GM23338 (cell line): ENCODE measurements at regions not wholly inside any gene's neighbourhood (a gene's known extent, or its start where the extent isn't known, plus 50 kb on each side); places are given as distances from the start of the nearest gene placed in this dataset.

Experiments used
- ATAC-seq: fragments of 200-7000 bp; cut with Tn5 transposase; 3 replicates; pipeline ENCODE4 v1.9.1; 2020
- DNase-seq: peaks from one replicate; pipeline ENCODE4 v3.0.0-alpha.2; 2015; ENCODE audit warnings: low spot score
- H2AFZ ChIP-seq: fragments of 200-600 bp; sonication (generic); 2 replicates; pipeline ENCODE4 v1.8.0; 2016; ENCODE audit warnings: antibody characterized with exemption, mild to moderate bottlenecking, moderate library complexity
- H3F3A ChIP-seq: fragments of 200-600 bp; sonication (generic); replicated peaks from 2 replicates; pipeline ENCODE4 v1.8.0; 2017; ENCODE audit warnings: antibody characterized with exemption, mixed run types, low read depth
- H3K27ac ChIP-seq: fragments of 200-600 bp; sonication (generic); 2 replicates; pipeline ENCODE4 v1.6.1; 2016; ENCODE audit warnings: low read depth
- H3K27me3 ChIP-seq: fragments of 200-600 bp; sonication (generic); 2 replicates; pipeline ENCODE4 v1.8.0; 2016; ENCODE audit warnings: mild to moderate bottlenecking, mixed run types, moderate library complexity; ENCODE audit not compliant: insufficient read depth
- H3K36me3 ChIP-seq: fragments of 200-600 bp; sonication (generic); 2 replicates; pipeline ENCODE4 v1.8.0; 2016; ENCODE audit warnings: mild to moderate bottlenecking; ENCODE audit not compliant: insufficient read depth
- H3K4me1 ChIP-seq: fragments of 200-600 bp; sonication (generic); 2 replicates; pipeline ENCODE4 v1.8.0; 2016; ENCODE audit warnings: mild to moderate bottlenecking, moderate library complexity; ENCODE audit not compliant: insufficient read depth
- H3K4me2 ChIP-seq: fragments of 200-600 bp; sonication (generic); 2 replicates; pipeline ENCODE4 v1.7.1; 2017; ENCODE audit warnings: mixed run types
- H3K4me3 ChIP-seq: fragments of 200-600 bp; sonication (generic); 2 replicates; pipeline ENCODE4 v1.6.1; 2016; ENCODE audit warnings: mixed run types
- H3K79me2 ChIP-seq: fragments of 200-600 bp; sonication (generic); replicated peaks from 2 replicates; pipeline ENCODE4 v1.8.0; 2017; ENCODE audit warnings: mild to moderate bottlenecking; ENCODE audit not compliant: insufficient read depth
- H3K9me2 ChIP-seq: fragments of 200-600 bp; sonication (generic); 2 replicates; pipeline ENCODE4 v1.8.0; 2017; ENCODE audit not compliant: insufficient read depth
- H4K20me1 ChIP-seq: fragments of 200-600 bp; sonication (generic); replicated peaks from 2 replicates; pipeline ENCODE4 v1.8.0; 2017; ENCODE audit warnings: mild to moderate bottlenecking; ENCODE audit not compliant: insufficient read depth
- H3K27ac Mint-ChIP-seq: 2 replicates; pipeline ENCODE4 v1.8.0; 2020; ENCODE audit warnings: inconsistent platforms, mild to moderate bottlenecking, moderate library complexity, mixed read lengths
- H3K27me3 Mint-ChIP-seq: 3 replicates; pipeline ENCODE4 v1.8.0; 2022; ENCODE audit warnings: low read depth, mild to moderate bottlenecking, moderate library complexity, mixed read lengths, inconsistent platforms; ENCODE audit not compliant: insufficient read depth, poor library complexity
- H3K36me3 Mint-ChIP-seq: 3 replicates; pipeline ENCODE4 v1.8.0; 2021; ENCODE audit warnings: low read depth, mild to moderate bottlenecking, inconsistent platforms, moderate library complexity, mixed read lengths
- H3K4me1 Mint-ChIP-seq: 3 replicates; pipeline ENCODE4 v1.8.0; 2020; ENCODE audit warnings: mild to moderate bottlenecking, inconsistent platforms, mixed read lengths
- H3K4me3 Mint-ChIP-seq: 3 replicates; pipeline ENCODE4 v1.8.0; 2021; ENCODE audit warnings: moderate library complexity, mild to moderate bottlenecking, inconsistent platforms, mixed read lengths
- H3K9me3 Mint-ChIP-seq: 3 replicates; pipeline ENCODE4 v1.8.0; 2020; ENCODE audit warnings: moderate library complexity, mild to moderate bottlenecking, inconsistent platforms, mixed read lengths
- CTCF ChIP-seq, 2 experiments: fragments of 200-600 bp in 1 of 2; sonication (generic) in 1 of 2; conservative IDR thresholded peaks; 2 replicates each; pipeline versions ENCODE4 v1.5.1 to v1.6.1; 2016 to 2017; ENCODE audit warnings: antibody characterized with exemption in 2 of 2, low read depth in 2 of 2, mild to moderate bottlenecking in 2 of 2, moderate library complexity in 1 of 2
- ETS1 ChIP-seq: IDR thresholded peaks from 2 replicates; pipeline ENCODE4 v1.6.1; 2016; ENCODE audit warnings: antibody characterized with exemption
- EZH2 ChIP-seq: fragments of 200-600 bp; sonication (generic); IDR thresholded peaks from one replicate; pipeline ENCODE4 v1.8.0; 2017; ENCODE audit warnings: antibody characterized with exemption, mild to moderate bottlenecking, low read depth; ENCODE audit not compliant: unreplicated experiment
- JUNB ChIP-seq: IDR thresholded peaks from one replicate; pipeline ENCODE4 v1.6.1; 2016; ENCODE audit warnings: antibody characterized with exemption; ENCODE audit not compliant: unreplicated experiment
- NANOG ChIP-seq: IDR thresholded peaks from 2 replicates; pipeline ENCODE4 v1.6.1; 2016; ENCODE audit warnings: antibody characterized with exemption, borderline replicate concordance
- POLR2AphosphoS5 ChIP-seq: IDR thresholded peaks from 2 replicates; pipeline ENCODE4 v1.6.1; 2016; ENCODE audit warnings: antibody characterized with exemption, low read depth
- REST ChIP-seq: IDR thresholded peaks from one replicate; pipeline ENCODE4 v1.6.1; 2018; ENCODE audit warnings: antibody characterized with exemption; ENCODE audit not compliant: unreplicated experiment
- STAT1 ChIP-seq: IDR thresholded peaks from one replicate; pipeline ENCODE4 v1.6.1; 2016; ENCODE audit warnings: antibody characterized with exemption; ENCODE audit not compliant: unreplicated experiment
- ZNF114 ChIP-seq: fragments of 250-450 bp; sonication (Bioruptor Pico); IDR thresholded peaks from 2 replicates; pipeline ENCODE4 v1.5.0; 2020; ENCODE audit warnings: mild to moderate bottlenecking, moderate library complexity

- Histone ChIP-seq H3K36me3 (no peaks in the 10 kb centered on the region), H3K4me2 (no peak overlapping the region), H3K27me3 (no peaks in the 10 kb centered on the region), H3K9me2 (peaks cover 15% of the 10 kb centered on the region; the same call in 1 of the 2 replicates), H3F3A (no peaks in the 10 kb centered on the region), H3K4me1 (no peaks in the 10 kb centered on the region), H3K27ac (no peak overlapping the region), H3K4me3 (no peak overlapping the region), H3K79me2 (no peaks in the 10 kb centered on the region), H2AFZ (no peak overlapping the region), H4K20me1 (no peaks in the 10 kb centered on the region)
- ATAC-seq, result no peak
- no peaks in the 10 kb centered on the region for H3K36me3 Mint-ChIP-seq
- no peak overlapping the region for H3K27ac Mint-ChIP-seq
- H3K4me3 Mint-ChIP-seq, result no peak overlapping the region
- TF ChIP-seq JUNB, result no peak
- TF ChIP-seq STAT1, result no peak
- no peak for TF ChIP-seq EZH2
- H3K4me1 Mint-ChIP-seq, result no peaks in the 10 kb centered on the region
- H3K27me3 Mint-ChIP-seq, result no peaks in the 10 kb centered on the region
- DNase-seq, result no peak
- no peaks in the 10 kb centered on the region; the same call in 2 of the 3 replicates for H3K9me3 Mint-ChIP-seq
Measured at GRCh38 chr2:220175967-220176366, 548.5 kb downstream of the SLC4A3 start.

DNA sequence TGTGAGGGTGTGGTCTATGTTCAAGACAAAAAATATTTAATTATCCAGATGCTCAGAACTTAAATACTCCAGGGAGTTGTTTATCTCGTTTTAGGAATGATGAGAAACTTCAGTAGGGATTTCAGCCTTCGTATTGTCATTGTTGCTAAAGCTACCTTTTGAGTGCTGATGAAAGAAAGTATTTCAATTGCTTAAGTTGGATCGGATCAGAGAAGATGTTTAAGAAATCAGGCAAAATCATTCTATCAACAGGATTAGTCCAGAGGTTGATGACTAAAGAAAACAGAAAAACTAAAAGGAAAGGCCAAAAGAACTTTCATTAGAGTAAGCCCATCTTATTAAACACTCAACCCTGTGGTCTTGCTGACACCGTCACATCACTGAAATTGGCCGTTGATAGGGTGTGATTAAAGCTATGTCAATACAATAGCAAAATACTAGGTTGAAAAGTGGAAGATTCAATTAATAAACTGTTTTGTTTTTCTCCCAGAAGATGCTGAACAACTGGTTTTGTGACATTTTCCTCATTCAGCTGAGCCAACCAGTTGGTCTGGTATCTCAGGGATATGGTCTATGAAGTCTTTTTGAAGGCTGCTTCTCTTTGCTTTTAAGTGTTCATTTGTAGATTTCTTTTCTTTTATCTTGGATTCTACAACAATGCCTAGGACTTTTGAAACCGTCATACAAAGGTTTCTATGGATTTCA is 551.7 kb downstream of the SLC4A3 start:
- Mint-ChIP-seq H3K27ac (no peak overlapping the region), H3K9me3 (no peaks in the 10 kb centered on the region; the same call in 2 of the 3 replicates), H3K4me1 (no peaks in the 10 kb centered on the region), H3K36me3 (no peaks in the 10 kb centered on the region), H3K4me3 (no peak overlapping the region), H3K27me3 (peaks cover 4% of the 10 kb centered on the region)
- Histone ChIP-seq H3K4me2 (no peak overlapping the region), H2AFZ (no peak overlapping the region), H3F3A (no peaks in the 10 kb centered on the region), H3K27ac (no peak overlapping the region), H3K27me3 (no peaks in the 10 kb centered on the region), H3K79me2 (no peaks in the 10 kb centered on the region), H3K36me3 (no peaks in the 10 kb centered on the region), H3K4me3 (no peak overlapping the region), H4K20me1 (no peaks in the 10 kb centered on the region), H3K4me1 (no peaks in the 10 kb centered on the region), H3K9me2 (0 out of 2 replicates have a peak, but pooled peaks cover 11% of the 10 kb centered on the region)
- DNase-seq (no peak), ATAC-seq (no peak)
- TF ChIP-seq REST (no peak), ETS1 (no peak), NANOG (no peak), CTCF (conservative IDR thresholded peaks at IDR 0.05; ENCODE audit: low read depth in 2 of 2) (no peak), POLR2AphosphoS5 (no peak), ZNF114 (CRISPR knock-in tag) (no peak)
